ENCODE measurements at regions not wholly inside any gene's neighbourhood (a gene's known extent, or its start where the extent isn't known, plus 50 kb on each side); places are given as distances from the start of the nearest gene placed in this dataset.

GRCh38 chr9:115587310-115587709 is 469.4 kb upstream of the TNC start:
- TF ChIP-seq GABPB1 (CRISPR knock-in tag; IDR thresholded peaks at IDR 0.05), result no peak
- TF ChIP-seq, protein P1, sequence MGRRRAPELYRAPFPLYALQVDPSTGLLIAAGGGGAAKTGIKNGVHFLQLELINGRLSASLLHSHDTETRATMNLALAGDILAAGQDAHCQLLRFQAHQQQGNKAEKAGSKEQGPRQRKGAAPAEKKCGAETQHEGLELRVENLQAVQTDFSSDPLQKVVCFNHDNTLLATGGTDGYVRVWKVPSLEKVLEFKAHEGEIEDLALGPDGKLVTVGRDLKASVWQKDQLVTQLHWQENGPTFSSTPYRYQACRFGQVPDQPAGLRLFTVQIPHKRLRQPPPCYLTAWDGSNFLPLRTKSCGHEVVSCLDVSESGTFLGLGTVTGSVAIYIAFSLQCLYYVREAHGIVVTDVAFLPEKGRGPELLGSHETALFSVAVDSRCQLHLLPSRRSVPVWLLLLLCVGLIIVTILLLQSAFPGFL (CRISPR knock-in tag; IDR thresholded peaks at IDR 0.05; ENCODE audit: borderline replicate concordance), result no peak
- TF ChIP-seq, protein P2, sequence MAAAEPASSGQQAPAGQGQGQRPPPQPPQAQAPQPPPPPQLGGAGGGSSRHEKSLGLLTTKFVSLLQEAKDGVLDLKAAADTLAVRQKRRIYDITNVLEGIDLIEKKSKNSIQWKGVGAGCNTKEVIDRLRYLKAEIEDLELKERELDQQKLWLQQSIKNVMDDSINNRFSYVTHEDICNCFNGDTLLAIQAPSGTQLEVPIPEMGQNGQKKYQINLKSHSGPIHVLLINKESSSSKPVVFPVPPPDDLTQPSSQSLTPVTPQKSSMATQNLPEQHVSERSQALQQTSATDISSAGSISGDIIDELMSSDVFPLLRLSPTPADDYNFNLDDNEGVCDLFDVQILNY (CRISPR knock-in tag; IDR thresholded peaks at IDR 0.05), result no peak
- TF ChIP-seq ETV6 (CRISPR knock-in tag; IDR thresholded peaks at IDR 0.05), result no peak
- no peak for TF ChIP-seq NFE2L1 (CRISPR knock-in tag; IDR thresholded peaks at IDR 0.05)
- TF ChIP-seq ATF1 (CRISPR knock-in tag; IDR thresholded peaks at IDR 0.05), result no peak
- TF ChIP-seq, protein P3, sequence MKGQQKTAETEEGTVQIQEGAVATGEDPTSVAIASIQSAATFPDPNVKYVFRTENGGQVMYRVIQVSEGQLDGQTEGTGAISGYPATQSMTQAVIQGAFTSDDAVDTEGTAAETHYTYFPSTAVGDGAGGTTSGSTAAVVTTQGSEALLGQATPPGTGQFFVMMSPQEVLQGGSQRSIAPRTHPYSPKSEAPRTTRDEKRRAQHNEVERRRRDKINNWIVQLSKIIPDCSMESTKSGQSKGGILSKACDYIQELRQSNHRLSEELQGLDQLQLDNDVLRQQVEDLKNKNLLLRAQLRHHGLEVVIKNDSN (CRISPR knock-in tag; IDR thresholded peaks at IDR 0.05), result no peak
- TF ChIP-seq, protein P4, sequence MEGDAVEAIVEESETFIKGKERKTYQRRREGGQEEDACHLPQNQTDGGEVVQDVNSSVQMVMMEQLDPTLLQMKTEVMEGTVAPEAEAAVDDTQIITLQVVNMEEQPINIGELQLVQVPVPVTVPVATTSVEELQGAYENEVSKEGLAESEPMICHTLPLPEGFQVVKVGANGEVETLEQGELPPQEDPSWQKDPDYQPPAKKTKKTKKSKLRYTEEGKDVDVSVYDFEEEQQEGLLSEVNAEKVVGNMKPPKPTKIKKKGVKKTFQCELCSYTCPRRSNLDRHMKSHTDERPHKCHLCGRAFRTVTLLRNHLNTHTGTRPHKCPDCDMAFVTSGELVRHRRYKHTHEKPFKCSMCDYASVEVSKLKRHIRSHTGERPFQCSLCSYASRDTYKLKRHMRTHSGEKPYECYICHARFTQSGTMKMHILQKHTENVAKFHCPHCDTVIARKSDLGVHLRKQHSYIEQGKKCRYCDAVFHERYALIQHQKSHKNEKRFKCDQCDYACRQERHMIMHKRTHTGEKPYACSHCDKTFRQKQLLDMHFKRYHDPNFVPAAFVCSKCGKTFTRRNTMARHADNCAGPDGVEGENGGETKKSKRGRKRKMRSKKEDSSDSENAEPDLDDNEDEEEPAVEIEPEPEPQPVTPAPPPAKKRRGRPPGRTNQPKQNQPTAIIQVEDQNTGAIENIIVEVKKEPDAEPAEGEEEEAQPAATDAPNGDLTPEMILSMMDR (IDR thresholded peaks at IDR 0.05), result no peak
